Endothelial cell of umbilical vein (primary cell): ENCODE measurements at regions not wholly inside any gene's neighbourhood (a gene's known extent, or its start where the extent isn't known, plus 50 kb on each side); places are given as distances from the start of the nearest gene placed in this dataset.

Experiments
- BruUV-seq: library from RNA; stranded (reverse); fragments of 400-500 nt; replicated peaks from 2 replicates; lab custom pipeline; 2021; lab: Mats Ljungman, UMichigan
- CTCF ChIA-PET: fragments of 300-600, 350-600 bp; sonication (Branson Sonifier 250); formaldehyde crosslinking; loops from one replicate; lab custom pipeline; 2021; ENCODE audit warnings: antibody characterized with exemption, inconsistent platforms; lab: Charles Lee
- POLR2A ChIA-PET: fragments of 300-600, 350-600 bp; sonication (Branson Sonifier 250); formaldehyde crosslinking; loops from one replicate; lab custom pipeline; 2021; ENCODE audit warnings: antibody characterized with exemption, inconsistent platforms; lab: Charles Lee
- DNase-seq: peaks from one replicate; pipeline ENCODE4 v3.0.0-alpha.2; 2011; ENCODE audit warnings: low read depth, low spot score
- FAIRE-seq: peaks from 2 replicates; lab custom pipeline; 2011; peaks lifted over from hg19 to GRCh38; lab: Jason Lieb, UNC
- H2AFZ ChIP-seq: 2 replicates; pipeline ENCODE4 v1.6.0; 2012; ENCODE audit warnings: low read depth, low read length, control low read depth, inconsistent platforms
- H3K27ac ChIP-seq: 2 replicates; pipeline ENCODE4 v1.5.1; 2011; ENCODE audit warnings: low read depth, mild to moderate bottlenecking, control low read depth, low read length, moderate library complexity; ENCODE audit not compliant: insufficient read depth
- H3K27me3 ChIP-seq, 2 experiments: 2 replicates each; pipeline versions ENCODE4 v1.6.0 to v1.6.1; 2011; ENCODE audit warnings: low read length in 2 of 2, mixed read lengths in 1 of 2; ENCODE audit not compliant: control insufficient read depth in 2 of 2, insufficient read depth in 2 of 2
- H3K36me3 ChIP-seq, 2 experiments: 2 replicates in 1 of 2; 3 replicates in 1 of 2; pipeline ENCODE4 v1.5.1; 2011; ENCODE audit warnings: low read length in 2 of 2, mild to moderate bottlenecking in 1 of 2, moderate library complexity in 1 of 2; ENCODE audit not compliant: control insufficient read depth in 2 of 2, insufficient read depth in 2 of 2; ENCODE audit errors: extremely low read depth in 1 of 2
- H3K4me1 ChIP-seq: 3 replicates; pipeline ENCODE4 v1.5.1; 2011; ENCODE audit warnings: mild to moderate bottlenecking, low read length; ENCODE audit not compliant: control insufficient read depth, insufficient read depth; ENCODE audit errors: extremely low read depth
- H3K4me2 ChIP-seq: 2 replicates; pipeline ENCODE4 v1.6.1; 2011; ENCODE audit warnings: low read length, control low read depth, mixed read lengths; ENCODE audit not compliant: insufficient read depth
- H3K4me3 ChIP-seq, 3 experiments: fragments of 200-600 bp in 1 of 3; sonication (generic), shearing (Covaris generic) in 1 of 3; replicated peaks in 1 of 3; 2 replicates each; pipeline ENCODE4 v1.5.1; 2011 to 2016; ENCODE audit warnings: control low read depth in 3 of 3, low read length in 3 of 3, mild to moderate bottlenecking in 2 of 3, inconsistent platforms in 1 of 3, low read depth in 1 of 3, moderate library complexity in 1 of 3; ENCODE audit not compliant: insufficient read depth in 1 of 3
- H3K79me2 ChIP-seq: 2 replicates; pipeline ENCODE4 v1.6.0; 2012; ENCODE audit warnings: low read length, inconsistent platforms; ENCODE audit not compliant: control insufficient read depth, insufficient read depth
- H3K9ac ChIP-seq: replicated peaks from 2 replicates; pipeline ENCODE3; 2011; ENCODE audit warnings: low read length, control low read depth; ENCODE audit not compliant: insufficient read depth; ENCODE audit errors: extremely low read depth
- H3K9me1 ChIP-seq: replicated peaks from 3 replicates; pipeline ENCODE4 v1.6.0; 2011; ENCODE audit warnings: mild to moderate bottlenecking, low read length; ENCODE audit not compliant: control insufficient read depth, insufficient read depth; ENCODE audit errors: extremely low read depth
- H3K9me3 ChIP-seq: replicated peaks from 2 replicates; pipeline ENCODE4 v1.5.1; 2012; ENCODE audit warnings: low read length, inconsistent platforms; ENCODE audit not compliant: control insufficient read depth, insufficient read depth
- H4K20me1 ChIP-seq: replicated peaks from 2 replicates; pipeline ENCODE3; 2011; ENCODE audit warnings: mild to moderate bottlenecking, low read length; ENCODE audit not compliant: control insufficient read depth, insufficient read depth; ENCODE audit errors: extremely low read depth
- EZH2 ChIP-seq: IDR thresholded peaks from 2 replicates; pipeline ENCODE4 v1.6.1; 2012; ENCODE audit warnings: borderline replicate concordance, low read depth, mild to moderate bottlenecking, moderate library complexity, low read length, inconsistent platforms; ENCODE audit not compliant: severe bottlenecking
- FOS ChIP-seq: IDR thresholded peaks from 2 replicates; pipeline ENCODE4 v1.6.1; 2011; ENCODE audit warnings: mild to moderate bottlenecking, low read length, moderate library complexity, borderline replicate concordance; ENCODE audit not compliant: insufficient read depth
- GATA2 ChIP-seq: IDR thresholded peaks from 2 replicates; pipeline ENCODE4 v1.7.0; 2011; ENCODE audit warnings: low read depth, mild to moderate bottlenecking, moderate library complexity, mixed read lengths, low read length; ENCODE audit not compliant: insufficient read length, insufficient read depth
- JUN ChIP-seq: IDR thresholded peaks from 2 replicates; pipeline ENCODE4 v1.6.1; 2011; ENCODE audit warnings: borderline replicate concordance, low read depth; ENCODE audit not compliant: insufficient read length, insufficient read depth
- MYC ChIP-seq: IDR thresholded peaks from one replicate; pipeline ENCODE4 v1.6.1; 2011; ENCODE audit warnings: mild to moderate bottlenecking, low read depth, low read length
- POLR2A ChIP-seq: IDR thresholded peaks from 2 replicates; pipeline ENCODE4 v1.6.1; 2012; ENCODE audit warnings: low read depth, mild to moderate bottlenecking, control low read depth, low read length
- POLR2AphosphoS5 ChIP-seq: IDR thresholded peaks from 2 replicates; pipeline ENCODE4 v1.6.1; 2012; ENCODE audit warnings: low read depth, mild to moderate bottlenecking, control low read depth, low read length, moderate library complexity; ENCODE audit not compliant: insufficient read depth
- dilution Hi-C: fragments of 300-500 bp; cut with MboI; formaldehyde crosslinking; loops from one replicate; pipeline ENCODE4 v1.15.0; 2019; ENCODE audit warnings: low sequenced_read_pairs; ENCODE audit not compliant: extremely low pct_ligation_motif_present
- intact Hi-C: fragments of 100-400 bp; cut with micrococcal nuclease; formaldehyde crosslinking; loops from one replicate; pipeline ENCODE4 v1.10.0; 2022
- TF ChIP-seq, protein P1 (sequence below), 2 donors: IDR thresholded peaks; 1 replicate in 1 of 2; 2 replicates in 1 of 2; pipeline ENCODE4 v1.5.1; 2011; ENCODE audit warnings: low read length in 2 of 2, mild to moderate bottlenecking in 2 of 2, moderate library complexity in 2 of 2, control low read depth in 1 of 2, inconsistent platforms in 1 of 2, low read depth in 1 of 2; ENCODE audit not compliant: insufficient read depth in 1 of 2; ENCODE audit errors: extremely low read depth in 1 of 2
- TF ChIP-seq, protein P2 (sequence below): IDR thresholded peaks from 2 replicates; pipeline ENCODE4 v1.6.1; 2011; ENCODE audit not compliant: insufficient read depth, insufficient read length

DNA sequence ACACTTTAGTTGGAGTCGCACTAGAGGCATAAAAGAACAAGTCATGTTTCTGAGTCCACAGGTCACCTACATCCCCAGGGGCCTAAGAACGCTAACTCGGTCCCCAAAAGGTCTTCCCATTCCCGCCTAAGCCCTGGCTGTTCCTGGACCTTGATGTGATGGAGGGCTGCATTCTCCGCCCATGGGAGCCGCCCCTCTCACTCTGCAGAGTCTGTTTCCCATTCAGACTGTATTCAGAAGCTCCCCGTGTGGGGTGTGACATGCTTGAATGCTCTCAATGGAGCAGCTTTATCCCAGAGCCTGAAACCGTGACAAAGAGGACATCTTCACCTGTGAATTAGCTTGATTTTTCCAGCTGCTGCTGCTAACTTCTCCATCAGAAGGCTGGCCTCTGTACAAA, 319.0 kb upstream of the KLHL29 start:
- no peak overlapping the region for H2AFZ ChIP-seq
- no peak overlapping the region for H3K4me3 ChIP-seq
- ChIA-PET CTCF (no interaction called here), POLR2A (no interaction called here)
- FAIRE-seq (no peak), DNase-seq (no peak)
- no peaks in the 10 kb centered on the region for H3K36me3 ChIP-seq
- dilution Hi-C loops (no loop called here), intact Hi-C loops (no loop called here)
- no peaks in the 10 kb centered on the region for H3K79me2 ChIP-seq
- no peaks in the 10 kb centered on the region for H4K20me1 ChIP-seq
- H3K9me3 ChIP-seq, result peaks cover 9% of the 10 kb centered on the region
- BruUV-seq, result no TSS peak
- no peaks in the 10 kb centered on the region for H3K27me3 ChIP-seq
- H3K4me2 ChIP-seq, result no peak overlapping the region
- no peak overlapping the region for H3K27ac ChIP-seq
- TF ChIP-seq, protein P1, sequence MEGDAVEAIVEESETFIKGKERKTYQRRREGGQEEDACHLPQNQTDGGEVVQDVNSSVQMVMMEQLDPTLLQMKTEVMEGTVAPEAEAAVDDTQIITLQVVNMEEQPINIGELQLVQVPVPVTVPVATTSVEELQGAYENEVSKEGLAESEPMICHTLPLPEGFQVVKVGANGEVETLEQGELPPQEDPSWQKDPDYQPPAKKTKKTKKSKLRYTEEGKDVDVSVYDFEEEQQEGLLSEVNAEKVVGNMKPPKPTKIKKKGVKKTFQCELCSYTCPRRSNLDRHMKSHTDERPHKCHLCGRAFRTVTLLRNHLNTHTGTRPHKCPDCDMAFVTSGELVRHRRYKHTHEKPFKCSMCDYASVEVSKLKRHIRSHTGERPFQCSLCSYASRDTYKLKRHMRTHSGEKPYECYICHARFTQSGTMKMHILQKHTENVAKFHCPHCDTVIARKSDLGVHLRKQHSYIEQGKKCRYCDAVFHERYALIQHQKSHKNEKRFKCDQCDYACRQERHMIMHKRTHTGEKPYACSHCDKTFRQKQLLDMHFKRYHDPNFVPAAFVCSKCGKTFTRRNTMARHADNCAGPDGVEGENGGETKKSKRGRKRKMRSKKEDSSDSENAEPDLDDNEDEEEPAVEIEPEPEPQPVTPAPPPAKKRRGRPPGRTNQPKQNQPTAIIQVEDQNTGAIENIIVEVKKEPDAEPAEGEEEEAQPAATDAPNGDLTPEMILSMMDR (IDR thresholded peaks at IDR 0.05; ENCODE audit: extremely low read depth in 1 of 2, insufficient read depth in 1 of 2, low read depth in 1 of 2, low read length in 2 of 2), result no peak
- no peak overlapping the region for H3K9ac ChIP-seq
- H3K4me1 ChIP-seq, result no peaks in the 10 kb centered on the region
- no peaks in the 10 kb centered on the region for H3K9me1 ChIP-seq

DNA sequence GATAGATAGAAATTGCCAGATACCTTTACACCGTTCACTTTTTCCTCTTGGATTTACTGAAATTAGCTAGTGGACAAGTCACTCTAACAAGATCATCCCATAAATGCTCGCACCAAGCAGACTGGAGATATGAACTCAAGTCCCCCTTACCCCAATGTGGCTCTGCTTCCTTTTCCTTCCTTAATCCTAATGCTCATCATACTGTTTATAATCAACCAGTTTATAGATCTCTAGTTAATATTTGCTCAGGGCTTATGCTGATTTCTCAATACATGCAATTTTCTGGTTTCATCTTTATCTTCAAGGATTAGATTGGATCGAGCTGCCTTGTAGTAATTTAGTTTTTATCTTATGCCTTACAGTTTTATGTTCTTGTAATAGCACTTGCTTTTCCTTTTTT, 318.3 kb upstream of the KLHL29 start:
- no peaks in the 10 kb centered on the region for H4K20me1 ChIP-seq
- H3K4me3 ChIP-seq, result no peak overlapping the region
- TF ChIP-seq, protein P1 (IDR thresholded peaks at IDR 0.05; ENCODE audit: extremely low read depth in 1 of 2, insufficient read depth in 1 of 2, low read depth in 1 of 2, low read length in 2 of 2), result no peak
- no peak for TF ChIP-seq POLR2AphosphoS5
- TF ChIP-seq, protein P2, sequence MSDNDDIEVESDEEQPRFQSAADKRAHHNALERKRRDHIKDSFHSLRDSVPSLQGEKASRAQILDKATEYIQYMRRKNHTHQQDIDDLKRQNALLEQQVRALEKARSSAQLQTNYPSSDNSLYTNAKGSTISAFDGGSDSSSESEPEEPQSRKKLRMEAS, result no peak
- TF ChIP-seq JUN, result no peak
- TF ChIP-seq EZH2, result no peak
- no peak for TF ChIP-seq MYC
- TF ChIP-seq POLR2A, result no peak
- TF ChIP-seq GATA2, result no peak
- no peak for TF ChIP-seq FOS
- DNase-seq (no peak), FAIRE-seq (no peak)
- no peaks in the 10 kb centered on the region for H3K36me3 ChIP-seq
- H3K9me3 ChIP-seq, result peaks cover 10% of the 10 kb centered on the region
- intact Hi-C loops, result no loop called here
- dilution Hi-C loops, result no loop called here
- no peak overlapping the region for H2AFZ ChIP-seq
- ChIA-PET CTCF (no interaction called here), POLR2A (no interaction called here)
- H3K79me2 ChIP-seq, result no peaks in the 10 kb centered on the region
- no peaks in the 10 kb centered on the region for H3K27me3 ChIP-seq
- H3K4me1 ChIP-seq, result no peaks in the 10 kb centered on the region
- BruUV-seq, result no TSS peak
- no peak overlapping the region for H3K9ac ChIP-seq
- H3K9me1 ChIP-seq, result no peaks in the 10 kb centered on the region
- H3K4me2 ChIP-seq, result no peak overlapping the region
- H3K27ac ChIP-seq, result no peak overlapping the region
